ENCODE measurements at regions not wholly inside any gene's neighbourhood (a gene's known extent, or its start where the extent isn't known, plus 50 kb on each side); places are given as distances from the start of the nearest gene placed in this dataset.
"Not testable (repeated sequence)": the region's sequence is repeated elsewhere in the genome, so short reads cannot be mapped to it uniquely, and the experiment has no call there.

DNA sequence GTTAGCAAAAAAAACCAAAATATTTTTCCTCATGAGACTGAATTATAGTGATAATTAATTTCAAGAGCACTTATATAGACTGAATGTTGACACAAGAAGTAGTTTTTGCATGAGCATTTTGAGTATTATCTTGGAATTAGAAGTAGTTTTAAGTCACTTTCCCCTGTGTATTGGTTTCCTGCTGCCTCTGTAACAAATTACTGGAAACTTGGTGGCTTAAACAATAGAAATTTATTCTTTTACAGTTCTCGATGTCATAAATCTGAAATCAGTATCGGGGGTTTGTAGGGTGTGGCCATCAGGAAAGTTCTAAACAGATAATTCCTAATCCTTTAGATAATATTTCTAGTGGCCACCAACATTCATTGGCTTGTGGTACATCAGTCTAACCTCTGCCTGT, 957.8 kb downstream of the LTN1 start:
- TF ChIP-seq, protein P1, sequence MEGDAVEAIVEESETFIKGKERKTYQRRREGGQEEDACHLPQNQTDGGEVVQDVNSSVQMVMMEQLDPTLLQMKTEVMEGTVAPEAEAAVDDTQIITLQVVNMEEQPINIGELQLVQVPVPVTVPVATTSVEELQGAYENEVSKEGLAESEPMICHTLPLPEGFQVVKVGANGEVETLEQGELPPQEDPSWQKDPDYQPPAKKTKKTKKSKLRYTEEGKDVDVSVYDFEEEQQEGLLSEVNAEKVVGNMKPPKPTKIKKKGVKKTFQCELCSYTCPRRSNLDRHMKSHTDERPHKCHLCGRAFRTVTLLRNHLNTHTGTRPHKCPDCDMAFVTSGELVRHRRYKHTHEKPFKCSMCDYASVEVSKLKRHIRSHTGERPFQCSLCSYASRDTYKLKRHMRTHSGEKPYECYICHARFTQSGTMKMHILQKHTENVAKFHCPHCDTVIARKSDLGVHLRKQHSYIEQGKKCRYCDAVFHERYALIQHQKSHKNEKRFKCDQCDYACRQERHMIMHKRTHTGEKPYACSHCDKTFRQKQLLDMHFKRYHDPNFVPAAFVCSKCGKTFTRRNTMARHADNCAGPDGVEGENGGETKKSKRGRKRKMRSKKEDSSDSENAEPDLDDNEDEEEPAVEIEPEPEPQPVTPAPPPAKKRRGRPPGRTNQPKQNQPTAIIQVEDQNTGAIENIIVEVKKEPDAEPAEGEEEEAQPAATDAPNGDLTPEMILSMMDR (IDR thresholded peaks at IDR 0.05; ENCODE audit: extremely low read depth in 1 of 2, insufficient read depth in 1 of 2, low read depth in 1 of 2, low read length in 2 of 2): not testable (repeated sequence)
- not testable (repeated sequence) for TF ChIP-seq GATA2 (IDR thresholded peaks at IDR 0.05; ENCODE audit: insufficient read depth, insufficient read length, low read depth, low read length)
